SK-N-SH (cell line): ENCODE measurements at regions not wholly inside any gene's neighbourhood (a gene's known extent, or its start where the extent isn't known, plus 50 kb on each side); places are given as distances from the start of the nearest gene placed in this dataset.

Experiments
- EZH2phosphoT487 ChIP-seq: fragments of 200-600 bp; sonication (generic); IDR thresholded peaks from 2 replicates; pipeline ENCODE4 v1.6.1; 2017; ENCODE audit warnings: low read depth, mixed run types, mild to moderate bottlenecking, antibody characterized with exemption, moderate library complexity, borderline replicate concordance
- NFIC ChIP-seq: IDR thresholded peaks from 2 replicates; pipeline ENCODE4 v1.4.0; 2012; ENCODE audit warnings: borderline replicate concordance
- RCOR1 ChIP-seq: fragments of 150-350 bp; IDR thresholded peaks from 2 replicates; pipeline ENCODE4 v1.6.1; 2017; ENCODE audit warnings: antibody characterized with exemption, low read length
- TEAD4 ChIP-seq: IDR thresholded peaks from 2 replicates; pipeline ENCODE4 v1.4.0; 2012; ENCODE audit warnings: mild to moderate bottlenecking, borderline replicate concordance; ENCODE audit not compliant: insufficient read depth
- TF ChIP-seq, protein P1 (sequence below): fragments of 200-600 bp; sonication (generic); IDR thresholded peaks from 2 replicates; pipeline ENCODE4 v1.6.1; 2017; ENCODE audit warnings: antibody characterized with exemption, mild to moderate bottlenecking, moderate library complexity

DNA sequence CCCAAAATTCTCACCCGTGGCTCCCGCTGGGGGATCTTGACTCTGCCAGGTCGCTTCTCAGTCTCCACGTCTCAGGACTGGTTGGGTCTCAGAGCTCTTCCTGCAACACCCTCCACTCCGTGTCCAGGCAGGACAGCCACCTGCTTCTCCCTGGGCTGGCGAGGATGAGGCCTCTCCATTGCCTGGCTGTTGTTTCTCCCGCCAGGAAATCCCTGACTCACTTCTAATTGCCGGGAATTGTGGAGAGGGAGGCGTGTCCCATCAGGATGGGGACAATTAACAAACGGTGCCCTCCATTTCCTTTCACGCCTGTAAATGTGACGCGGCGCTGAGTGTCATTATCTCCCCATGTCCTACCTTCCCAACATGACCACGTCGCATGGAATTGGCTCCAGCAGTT lies 204.5 kb downstream of the RBFOX3 start:
- TF ChIP-seq RCOR1 (no peak), NFIC (no peak), EZH2phosphoT487 (no peak), TEAD4 (no peak)
- TF ChIP-seq, protein P1, sequence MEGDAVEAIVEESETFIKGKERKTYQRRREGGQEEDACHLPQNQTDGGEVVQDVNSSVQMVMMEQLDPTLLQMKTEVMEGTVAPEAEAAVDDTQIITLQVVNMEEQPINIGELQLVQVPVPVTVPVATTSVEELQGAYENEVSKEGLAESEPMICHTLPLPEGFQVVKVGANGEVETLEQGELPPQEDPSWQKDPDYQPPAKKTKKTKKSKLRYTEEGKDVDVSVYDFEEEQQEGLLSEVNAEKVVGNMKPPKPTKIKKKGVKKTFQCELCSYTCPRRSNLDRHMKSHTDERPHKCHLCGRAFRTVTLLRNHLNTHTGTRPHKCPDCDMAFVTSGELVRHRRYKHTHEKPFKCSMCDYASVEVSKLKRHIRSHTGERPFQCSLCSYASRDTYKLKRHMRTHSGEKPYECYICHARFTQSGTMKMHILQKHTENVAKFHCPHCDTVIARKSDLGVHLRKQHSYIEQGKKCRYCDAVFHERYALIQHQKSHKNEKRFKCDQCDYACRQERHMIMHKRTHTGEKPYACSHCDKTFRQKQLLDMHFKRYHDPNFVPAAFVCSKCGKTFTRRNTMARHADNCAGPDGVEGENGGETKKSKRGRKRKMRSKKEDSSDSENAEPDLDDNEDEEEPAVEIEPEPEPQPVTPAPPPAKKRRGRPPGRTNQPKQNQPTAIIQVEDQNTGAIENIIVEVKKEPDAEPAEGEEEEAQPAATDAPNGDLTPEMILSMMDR, result no peak
